GM21360 (cell line): ENCODE measurements at regions not wholly inside any gene's neighbourhood (a gene's known extent, or its start where the extent isn't known, plus 50 kb on each side); places are given as distances from the start of the nearest gene placed in this dataset.

Experiments used
- ATAC-seq: cut with Tn5 transposase; IDR thresholded peaks from one replicate; pipeline ENCODE4 v1.9.1; 2021; ENCODE audit warnings: mild to moderate bottlenecking, moderate library complexity; ENCODE audit not compliant: unreplicated experiment

DNA sequence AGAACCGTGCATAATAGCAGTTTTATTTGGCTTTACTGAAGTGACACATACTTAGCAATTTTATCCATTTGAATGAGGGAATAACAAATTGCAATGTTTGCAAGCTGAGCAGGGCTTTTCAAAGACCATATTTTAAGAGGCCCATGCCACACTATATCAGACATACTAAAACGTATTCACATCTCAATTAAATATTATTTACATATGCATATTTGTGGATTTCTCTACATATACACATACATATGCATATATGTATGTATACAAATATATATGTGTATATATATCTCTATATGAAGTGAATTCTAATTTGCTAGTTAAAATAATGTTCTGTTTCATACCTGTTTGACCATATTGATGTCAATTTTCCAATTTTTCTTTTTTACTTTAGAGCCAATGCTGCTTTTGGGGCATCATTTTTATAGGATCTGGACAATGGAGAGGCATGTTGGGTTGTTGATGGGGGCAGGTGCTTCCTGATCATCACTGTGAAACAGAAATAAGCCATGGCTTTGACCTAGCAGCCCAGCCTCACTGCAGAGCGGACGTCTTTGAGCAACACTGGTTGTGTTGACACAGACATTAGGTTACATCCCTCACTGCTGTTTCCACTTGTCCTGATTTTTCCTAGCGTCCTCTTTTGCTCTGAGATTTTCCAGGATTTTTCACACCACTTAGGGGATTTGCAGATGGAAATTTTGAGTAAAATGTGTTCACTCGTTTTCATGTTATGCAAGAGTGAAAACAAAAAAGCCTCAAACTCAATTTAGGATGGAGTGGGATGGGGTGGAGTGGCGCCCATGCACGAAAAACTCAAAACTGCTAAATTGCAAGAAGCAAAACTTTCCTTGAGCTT is 56.9 kb downstream of the RDH14 start:
- no peak for ATAC-seq

DNA sequence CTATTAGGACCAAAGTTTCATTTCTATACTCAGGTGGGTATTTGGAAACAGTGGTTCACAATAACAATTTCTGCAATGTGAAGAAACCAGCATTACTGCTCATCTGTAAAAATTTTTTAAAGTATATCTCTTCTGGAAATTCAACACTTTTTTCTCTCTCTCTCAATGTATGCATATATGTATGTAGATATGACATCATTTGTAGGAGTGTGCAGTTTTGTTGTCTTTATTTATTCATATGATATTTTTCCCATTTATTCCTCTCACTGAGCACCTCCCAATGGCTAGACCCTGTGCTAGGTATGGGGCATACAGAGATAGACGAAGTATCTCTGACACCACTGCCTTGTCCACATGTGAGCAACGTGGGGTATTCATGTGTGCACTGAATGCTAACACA is 58.3 kb downstream of the RDH14 start:
- ATAC-seq = no peak

DNA sequence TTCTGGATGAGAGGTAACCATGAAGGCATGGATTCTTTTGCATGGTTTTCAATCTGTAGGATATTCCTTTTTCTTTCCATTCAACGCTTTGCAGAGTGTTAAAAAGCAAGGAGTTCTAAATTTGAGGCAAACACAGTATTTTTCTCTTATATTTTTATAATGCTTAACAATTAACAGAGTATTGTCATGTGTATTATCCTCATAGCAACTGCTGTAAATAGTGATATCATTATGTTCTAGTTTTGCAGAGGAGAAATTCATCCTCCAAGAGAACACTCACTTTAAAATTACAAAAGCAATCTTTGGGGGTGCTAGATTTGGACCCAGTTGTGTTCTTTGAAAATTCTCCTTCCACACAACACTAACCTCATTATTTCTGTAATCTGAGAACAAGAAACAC is 58.7 kb downstream of the RDH14 start:
- no peak for ATAC-seq

DNA sequence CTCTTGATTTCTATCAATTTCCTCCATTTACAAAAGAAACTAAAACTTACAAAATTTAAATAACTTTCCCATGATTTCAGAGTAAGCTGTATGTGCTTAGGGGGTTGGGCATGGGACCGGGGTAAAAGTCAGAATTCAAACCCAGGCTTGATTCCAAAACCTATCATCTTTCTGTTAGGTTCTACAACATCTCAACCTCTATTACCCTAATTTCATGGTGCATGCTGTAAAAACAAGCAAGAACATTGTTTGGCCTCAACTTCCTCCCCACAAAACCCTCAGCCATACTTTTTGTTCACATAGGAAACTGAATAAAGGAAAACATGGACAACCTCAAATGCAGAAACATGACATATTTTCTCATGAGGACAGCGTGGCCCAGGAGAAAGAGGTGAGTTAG is 59.3 kb downstream of the RDH14 start:
- ATAC-seq = no peak

DNA sequence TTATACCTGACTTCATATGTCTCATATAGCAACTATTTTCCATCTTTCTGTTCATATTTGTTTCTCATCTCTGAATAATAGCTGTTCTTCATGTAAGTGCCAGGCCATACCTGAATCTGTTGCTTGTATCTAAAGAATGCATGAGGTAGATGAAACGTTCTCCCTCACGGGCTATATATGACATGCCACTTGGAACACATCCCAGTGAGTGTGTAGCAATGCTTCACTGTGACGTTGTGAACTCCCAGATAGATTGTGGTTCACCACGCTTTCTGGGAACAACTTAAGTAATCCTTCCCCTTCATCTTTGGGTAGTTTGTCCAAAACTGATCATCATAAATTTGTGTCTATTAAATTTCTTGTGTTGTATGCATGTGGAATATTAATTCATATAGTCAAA is 60.1 kb downstream of the RDH14 start:
- no peak for ATAC-seq

DNA sequence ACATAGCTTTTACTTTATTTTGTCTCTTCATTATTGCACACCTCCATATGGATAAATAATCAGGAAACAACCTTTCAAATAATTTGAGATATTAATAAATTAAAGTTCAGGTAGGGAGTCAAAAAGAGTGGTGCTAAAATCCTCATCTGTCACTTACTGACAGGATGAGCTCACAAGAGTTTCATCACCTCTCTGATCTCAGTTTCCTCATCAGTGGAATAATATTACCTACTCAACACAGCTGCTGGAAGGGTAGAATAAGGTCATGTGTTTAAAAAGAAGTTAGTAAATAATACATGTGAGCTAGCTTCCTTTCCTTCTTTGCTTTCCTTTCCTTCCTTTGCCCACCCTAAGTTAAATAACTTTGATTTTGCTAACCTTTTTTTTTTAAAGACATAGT is 61.9 kb downstream of the RDH14 start:
- no peak for ATAC-seq

DNA sequence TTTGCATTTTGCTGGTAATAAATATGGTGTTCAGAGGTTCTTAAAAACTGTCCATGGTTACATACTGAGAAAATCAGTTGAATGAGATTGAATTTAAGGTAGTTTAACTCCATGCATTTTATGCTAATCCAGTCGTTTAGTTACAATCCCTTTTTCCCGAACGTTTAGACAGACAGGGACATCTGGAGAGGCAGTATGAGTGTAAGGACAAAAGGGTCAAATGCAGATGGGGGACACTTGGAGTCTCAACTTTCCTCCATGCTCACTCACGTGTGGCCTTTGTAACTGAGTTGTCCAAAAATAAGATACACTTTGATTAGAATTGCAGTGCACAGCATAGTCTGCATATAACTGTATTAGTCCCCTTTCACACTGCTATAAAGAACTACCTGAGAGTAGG is 63.9 kb downstream of the RDH14 start:
- no peak for ATAC-seq

DNA sequence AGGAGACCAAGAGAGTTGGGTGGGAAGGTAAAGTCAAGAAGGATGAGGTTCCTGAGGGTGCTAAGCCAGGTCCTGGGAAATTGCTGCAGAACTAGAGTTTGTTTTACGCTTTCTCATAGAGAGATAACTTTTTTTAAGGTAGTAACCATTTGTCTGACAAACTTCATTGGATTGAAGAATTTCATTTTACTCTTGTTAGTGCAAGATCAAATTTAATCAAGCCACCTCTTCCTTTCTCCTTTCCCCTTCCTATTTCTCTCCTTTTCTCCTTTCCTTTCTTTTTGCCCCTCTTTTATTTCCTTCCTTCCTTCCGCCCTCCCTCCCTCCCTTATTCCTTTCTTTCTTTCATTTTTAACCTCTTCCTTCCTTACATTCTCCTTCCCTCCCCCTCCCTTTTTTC is 65.4 kb downstream of the RDH14 start:
- ATAC-seq = no peak

DNA sequence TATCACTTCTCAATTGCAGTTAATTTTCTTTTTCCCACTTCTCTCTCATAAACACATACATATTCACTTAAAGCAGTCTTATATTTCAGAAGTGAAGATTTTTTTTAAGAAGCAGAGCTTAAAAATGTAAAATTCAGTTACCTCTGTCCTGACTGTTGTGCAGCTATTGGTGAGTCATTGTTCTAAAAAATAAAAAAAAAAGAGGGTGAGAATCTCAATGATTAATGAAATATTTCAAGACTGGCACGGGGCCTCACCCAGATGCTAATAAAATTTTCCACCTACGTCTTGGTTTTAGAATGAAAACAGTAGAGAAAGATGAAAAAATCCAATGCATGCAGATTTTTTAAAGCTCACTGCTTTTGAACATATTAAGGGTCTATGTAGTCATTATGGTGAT is 67.7 kb downstream of the RDH14 start:
- ATAC-seq = no peak

DNA sequence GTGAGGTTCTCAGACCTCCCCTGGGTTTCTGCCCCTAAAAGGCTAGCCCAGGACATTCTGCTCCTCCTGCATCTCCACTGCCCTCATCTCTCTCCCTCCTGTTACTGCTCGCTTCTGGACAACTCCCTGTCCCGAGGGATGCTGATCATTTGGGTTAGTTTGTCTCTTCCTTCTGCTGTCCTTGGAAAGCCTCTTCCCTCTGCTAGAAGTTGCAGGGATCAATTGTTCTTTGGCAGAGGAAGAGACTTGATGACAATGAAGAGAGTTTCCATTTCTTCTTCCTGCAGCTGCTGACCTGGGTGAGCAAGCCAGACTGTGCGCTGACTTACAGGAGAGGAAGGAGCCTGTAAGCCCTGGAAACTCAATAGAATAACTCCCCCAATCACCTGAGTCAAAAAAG is 68.9 kb downstream of the RDH14 start:
- no peak for ATAC-seq

DNA sequence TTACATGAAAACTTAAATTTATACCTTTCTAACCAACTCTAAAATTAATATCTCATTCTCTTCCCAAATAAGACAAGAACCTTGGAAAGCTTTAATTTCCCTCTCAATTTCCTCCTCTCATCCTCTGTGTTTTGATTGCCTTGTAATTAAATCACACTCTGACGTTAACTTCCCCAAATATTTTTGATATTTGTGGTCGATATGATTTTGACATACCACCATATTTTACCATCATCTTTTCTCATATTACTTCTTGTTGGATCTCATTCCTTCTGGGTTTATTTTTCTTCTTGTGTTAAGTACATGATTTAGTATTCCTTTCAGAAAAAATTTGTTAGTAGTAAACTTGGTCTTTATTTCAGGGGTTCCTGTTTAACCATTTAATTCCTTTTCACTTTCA is 69.6 kb downstream of the RDH14 start:
- no peak for ATAC-seq

DNA sequence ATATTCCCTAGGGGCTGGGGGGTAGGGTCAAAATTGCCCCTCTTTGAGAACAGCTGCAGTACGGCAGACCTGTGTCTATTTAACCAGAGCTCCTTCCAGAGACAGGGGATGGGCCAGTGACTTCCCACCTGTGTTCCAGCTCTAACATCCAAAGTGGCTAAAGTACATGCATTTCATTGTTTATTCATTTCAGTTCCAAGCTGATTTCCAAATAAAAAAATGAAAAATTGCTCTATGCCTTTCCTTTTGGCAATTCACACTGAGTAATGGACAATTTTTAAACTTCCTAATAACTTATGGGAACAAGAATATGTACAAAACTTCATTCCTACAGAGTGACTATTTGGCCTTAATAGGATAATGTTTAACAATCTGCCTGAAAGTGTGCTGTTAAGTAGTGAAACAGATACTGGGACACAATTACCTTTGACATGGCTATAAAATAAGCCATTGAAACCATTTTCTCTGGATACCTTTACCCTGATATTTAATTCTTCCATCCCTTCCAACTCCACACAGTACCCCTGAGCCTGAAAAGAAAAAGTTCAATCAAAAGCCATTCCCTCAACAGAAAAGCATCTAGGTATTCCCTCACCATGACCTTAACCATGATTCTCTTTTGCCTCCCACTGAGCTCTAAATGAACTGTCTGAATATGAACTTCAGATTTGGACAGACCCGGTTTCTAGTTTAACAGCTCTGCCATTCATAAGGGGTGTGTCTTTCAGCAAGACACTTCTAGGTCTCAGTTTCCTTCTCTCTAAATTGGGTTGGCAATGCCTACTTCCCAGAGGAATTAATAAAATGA is 73.1 kb downstream of the RDH14 start:
- ATAC-seq = no peak

DNA sequence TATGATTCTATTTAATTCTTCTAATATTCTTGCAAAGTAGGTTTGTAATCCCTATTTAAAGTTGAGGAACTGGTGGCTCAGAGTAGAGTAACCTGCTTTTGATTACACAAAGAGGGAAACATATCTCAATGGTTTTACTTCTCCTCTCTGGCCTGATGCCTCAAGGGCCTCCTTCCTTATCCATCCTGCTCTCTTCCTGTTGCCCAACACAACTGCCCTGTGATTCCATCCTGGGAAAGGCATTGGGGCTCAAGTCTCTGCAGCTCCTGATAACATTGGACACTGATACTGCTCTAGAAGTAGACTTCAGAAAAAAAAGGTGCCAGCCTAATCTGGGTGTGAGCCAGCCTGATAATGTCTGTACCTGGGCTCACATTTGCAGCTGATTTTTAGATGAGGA is 75.8 kb downstream of the RDH14 start:
- ATAC-seq = no peak

DNA sequence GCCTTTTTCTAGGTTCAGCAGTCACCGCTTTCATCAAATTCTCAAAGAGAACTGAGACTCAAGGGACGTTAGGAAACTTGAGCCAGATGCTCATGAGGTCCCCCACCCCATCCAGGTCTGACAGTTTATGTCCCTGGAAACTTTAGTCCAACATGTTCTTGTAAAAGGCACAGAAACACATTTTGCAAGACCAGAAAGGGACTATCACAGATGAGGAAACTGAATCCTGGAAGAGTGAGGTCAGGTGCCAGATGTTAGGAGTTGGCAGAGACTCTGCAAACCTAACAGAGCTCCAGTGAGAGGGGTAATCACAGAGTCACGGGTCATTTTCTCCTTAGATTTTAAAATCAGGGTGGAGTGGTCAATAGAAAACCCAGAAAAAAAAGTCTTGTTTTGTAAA is 76.6 kb downstream of the RDH14 start:
- ATAC-seq = no peak

DNA sequence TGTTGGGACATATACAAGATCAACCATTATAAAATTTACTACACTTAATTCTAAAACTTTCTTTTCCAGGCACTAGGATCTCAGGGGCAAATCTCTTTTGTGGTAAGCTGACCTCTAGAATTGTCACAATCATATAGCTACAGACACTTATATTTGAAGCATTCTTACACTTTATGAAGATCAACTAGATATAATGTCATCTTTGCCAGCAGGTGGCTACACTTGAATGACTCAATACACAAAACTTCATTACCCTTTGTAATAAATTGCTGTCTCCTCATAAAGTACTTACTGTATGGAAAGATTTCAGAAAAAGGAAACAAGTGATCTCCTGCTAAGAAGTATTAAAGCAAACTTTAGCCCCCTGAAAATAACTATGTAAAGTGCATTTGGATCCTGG is 77.8 kb downstream of the RDH14 start:
- ATAC-seq = no peak

DNA sequence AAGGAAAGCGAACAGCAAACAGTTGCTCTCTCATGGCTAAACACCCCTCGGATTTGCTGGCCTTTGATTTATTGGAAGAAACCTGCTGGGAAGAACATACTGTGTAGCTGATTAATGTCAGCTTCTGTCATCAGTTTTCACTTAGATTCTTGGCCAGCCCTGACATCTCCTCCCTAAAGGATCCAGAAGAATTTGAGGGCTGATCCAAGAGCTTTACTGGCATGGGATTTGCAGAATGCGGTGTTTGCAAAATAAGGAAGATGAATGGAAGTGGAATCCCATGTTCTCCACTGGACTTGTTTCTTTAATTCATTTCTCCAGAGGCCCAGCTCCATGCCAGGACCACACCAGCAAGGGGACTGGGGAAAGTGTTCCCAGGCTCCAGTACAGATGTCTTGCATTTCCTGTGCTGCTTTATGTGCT is 80.5 kb downstream of the RDH14 start:
- no peak for ATAC-seq

DNA sequence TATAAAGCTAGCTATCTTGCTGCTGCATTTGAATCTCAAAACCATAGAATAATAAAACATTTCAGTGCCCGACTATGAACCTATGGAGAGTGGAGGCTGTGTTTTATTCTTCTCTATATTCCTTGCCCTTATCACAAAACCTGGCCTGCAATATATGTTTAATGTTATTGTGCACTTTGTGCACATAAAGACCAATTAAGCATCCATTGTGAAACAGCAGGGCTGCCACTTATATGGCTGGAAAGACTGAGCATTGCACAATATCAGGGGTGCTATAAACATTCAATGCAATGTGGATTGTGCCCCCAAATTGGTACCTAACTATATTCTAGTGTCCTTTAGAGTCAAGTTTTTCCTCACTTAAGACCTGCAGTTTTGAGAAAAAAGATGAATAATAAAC is 83.2 kb downstream of the RDH14 start:
- ATAC-seq = no peak

DNA sequence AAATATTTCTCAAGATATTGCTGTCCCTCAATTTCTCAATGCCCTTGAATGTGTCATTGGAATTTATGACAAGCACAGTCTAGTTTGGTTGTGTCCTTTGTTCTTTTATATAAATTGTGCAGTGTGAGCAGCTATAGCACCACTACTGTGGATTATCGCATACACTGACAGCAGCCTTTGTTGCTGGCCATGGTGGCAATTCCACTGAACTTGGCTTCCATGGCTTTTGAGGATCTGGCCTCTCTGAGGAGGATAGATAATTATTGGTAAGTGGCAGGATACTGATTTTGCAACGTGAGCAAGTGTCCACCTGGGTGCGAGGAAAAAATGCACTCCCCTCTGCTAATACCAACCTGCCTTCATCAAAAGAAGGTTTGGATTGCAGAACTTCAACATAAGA is 84.0 kb downstream of the RDH14 start:
- ATAC-seq = no peak

DNA sequence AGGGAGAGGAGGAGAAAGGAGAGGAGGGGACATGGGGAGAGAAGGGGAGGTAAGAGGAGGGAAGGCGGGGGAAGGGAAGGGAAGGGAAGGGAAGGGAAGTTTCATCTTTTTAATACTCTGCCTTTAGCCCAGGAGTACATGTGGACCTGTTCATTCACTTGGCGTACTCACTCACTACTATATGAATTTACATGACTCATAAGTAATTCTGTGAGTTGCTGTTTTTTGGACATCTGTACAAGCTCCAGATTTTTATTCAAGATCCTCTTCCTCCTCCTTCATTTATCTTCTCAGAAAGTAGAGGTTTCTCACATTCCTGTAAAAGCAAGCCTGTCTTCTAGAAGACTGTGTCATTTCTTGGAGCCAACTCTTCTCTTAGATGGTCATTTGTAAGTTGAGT is 84.6 kb downstream of the RDH14 start:
- ATAC-seq = no peak

DNA sequence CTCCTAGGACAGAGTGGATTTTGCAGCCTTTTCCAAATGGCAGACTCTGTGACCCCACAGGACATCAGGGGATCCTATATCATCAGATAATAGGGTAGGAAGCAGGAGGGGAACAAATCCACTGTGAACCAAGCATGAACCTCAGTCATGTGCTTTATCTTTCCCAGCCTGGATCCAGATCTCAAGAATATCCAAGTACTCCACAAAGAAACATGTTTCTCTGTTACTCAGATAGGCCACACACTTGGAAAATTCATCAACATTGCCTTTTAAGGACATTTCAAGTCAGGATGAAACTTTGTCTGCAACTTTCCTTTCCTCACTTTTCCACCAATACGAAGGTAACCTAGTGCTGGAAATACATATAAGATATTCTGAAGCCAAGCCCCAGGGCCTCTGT is 85.8 kb downstream of the RDH14 start:
- no peak for ATAC-seq

DNA sequence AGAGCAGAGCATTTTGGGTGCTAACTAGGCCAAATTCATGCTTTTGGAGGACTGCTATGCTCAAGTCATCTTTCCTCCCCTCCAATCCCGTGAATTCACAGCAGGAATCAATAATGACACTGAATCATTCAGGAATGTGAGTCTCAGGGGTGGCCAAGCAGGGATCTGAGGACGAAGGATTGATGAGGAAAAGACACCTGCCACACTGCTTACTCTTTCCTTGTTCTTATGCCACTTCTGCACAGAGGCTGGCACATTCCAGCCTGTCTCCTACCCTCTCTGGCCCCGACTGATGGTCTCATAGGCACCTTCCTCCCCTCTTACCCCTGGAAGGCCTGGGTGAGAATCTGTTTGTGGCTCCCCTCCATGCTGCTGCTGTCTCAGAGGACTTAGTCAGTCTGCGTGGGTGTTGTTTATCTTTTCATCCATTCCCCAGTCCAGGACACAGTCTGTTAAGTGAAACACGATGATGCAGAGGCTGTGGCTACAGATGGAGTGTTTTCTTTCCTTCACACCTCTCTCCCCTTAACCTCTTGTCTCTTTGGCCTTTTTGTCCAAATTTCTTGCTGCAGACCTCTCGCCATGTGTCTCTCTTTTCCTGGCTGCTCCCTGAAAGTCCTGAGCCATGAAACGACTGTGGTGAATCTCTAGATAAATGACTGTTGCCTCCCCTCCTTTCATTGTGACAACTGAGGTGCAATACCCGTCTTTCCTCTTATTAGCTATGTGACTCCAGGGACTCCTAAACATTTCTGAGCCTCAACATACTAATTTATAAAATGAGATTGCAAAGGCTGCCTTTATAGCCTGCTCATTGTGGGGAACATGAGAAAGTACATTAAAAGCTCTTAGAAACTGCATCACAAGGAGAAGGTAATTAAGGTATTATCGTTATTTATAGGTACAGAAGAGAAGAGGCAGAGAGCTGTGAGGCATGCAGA is 86.9 kb downstream of the RDH14 start:
- no peak for ATAC-seq
